SK-N-SH (cell line): ENCODE measurements at regions not wholly inside any gene's neighbourhood (a gene's known extent, or its start where the extent isn't known, plus 50 kb on each side); places are given as distances from the start of the nearest gene placed in this dataset.

Source experiments
- CTCF ChIA-PET: fragments of 300-600, 350-600 bp; formaldehyde crosslinking; extraction: SDS; loops from one replicate; lab custom pipeline; 2021; lab: Yijun Ruan, JAX
- POLR2A ChIA-PET: fragments of 350-600 bp; sonication (Branson Sonifier 250); formaldehyde crosslinking; extraction: SDS; loops from one replicate; lab custom pipeline; 2020; ENCODE audit warnings: antibody characterized with exemption, inconsistent platforms; lab: Yijun Ruan, JAX
- DNase-seq: peaks from one replicate; pipeline ENCODE4 v3.0.0; 2012
- H2AFZ ChIP-seq: fragments of 200-600 bp; sonication (generic); 2 replicates; pipeline ENCODE4 v1.8.1; 2016; ENCODE audit warnings: antibody characterized with exemption, mild to moderate bottlenecking, low read depth
- H3F3A ChIP-seq: fragments of 200-600 bp; sonication (generic); replicated peaks from 2 replicates; pipeline ENCODE3; 2016; ENCODE audit warnings: antibody characterized with exemption, mild to moderate bottlenecking; ENCODE audit not compliant: insufficient read depth
- H3K27ac ChIP-seq, 2 experiments: fragments of 200-500 bp in 1 of 2; fragments of 200-600 bp in 1 of 2; sonication (Bioruptor generic) in 1 of 2; sonication (generic), shearing (Covaris generic) in 1 of 2; 2 replicates each; pipeline versions ENCODE4 v1.5.1 to v1.6.1; 2014 to 2016; ENCODE audit warnings: low read depth in 2 of 2, inconsistent platforms in 1 of 2, low read length in 1 of 2, mild to moderate bottlenecking in 1 of 2, mixed read lengths in 1 of 2
- H3K27me3 ChIP-seq: fragments of 200-600 bp; sonication (generic), shearing (Covaris generic); 2 replicates; pipeline ENCODE4 v1.6.1; 2016; ENCODE audit warnings: mixed run types; ENCODE audit not compliant: insufficient read depth
- H3K36me3 ChIP-seq, 2 experiments: fragments of 200-500 bp in 1 of 2; fragments of 200-600 bp in 1 of 2; sonication (Bioruptor generic) in 1 of 2; sonication (generic) in 1 of 2; replicated peaks in 1 of 2; 2 replicates each; pipeline versions ENCODE3 to v1.5.1; 2014 to 2016; ENCODE audit warnings: low read length in 1 of 2, mild to moderate bottlenecking in 1 of 2; ENCODE audit not compliant: insufficient read depth in 2 of 2, control insufficient read depth in 1 of 2
- H3K4me1 ChIP-seq, 2 experiments: fragments of 200-500 bp in 1 of 2; fragments of 200-600 bp in 1 of 2; sonication (Bioruptor generic) in 1 of 2; sonication (generic), shearing (Covaris generic) in 1 of 2; 2 replicates each; pipeline versions ENCODE4 v1.5.1 to v1.6.1; 2014 to 2016; ENCODE audit warnings: low read depth in 1 of 2, low read length in 1 of 2, mixed run types in 1 of 2; ENCODE audit not compliant: insufficient read depth in 2 of 2, control insufficient read depth in 1 of 2
- H3K4me2 ChIP-seq: fragments of 200-600 bp; sonication (generic), shearing (Covaris generic); 2 replicates; pipeline ENCODE4 v1.6.1; 2017; ENCODE audit warnings: mixed run types
- H3K4me3 ChIP-seq, 2 experiments: fragments of 200-500 bp in 1 of 2; fragments of 200-600 bp in 1 of 2; sonication (Bioruptor generic) in 1 of 2; sonication (generic), shearing (Covaris generic) in 1 of 2; 2 replicates each; pipeline versions ENCODE4 v1.5.1 to v1.8.1; 2014 to 2016; ENCODE audit warnings: low read depth in 2 of 2, inconsistent platforms in 1 of 2, low read length in 1 of 2, mild to moderate bottlenecking in 1 of 2, mixed read lengths in 1 of 2, moderate library complexity in 1 of 2
- H3K79me2 ChIP-seq: fragments of 200-600 bp; sonication (generic); 2 replicates; pipeline ENCODE4 v1.8.1; 2017; ENCODE audit warnings: mild to moderate bottlenecking; ENCODE audit not compliant: insufficient read depth
- H3K9ac ChIP-seq: fragments of 200-600 bp; sonication (generic); 2 replicates; pipeline ENCODE4 v1.6.1; 2017; ENCODE audit warnings: mixed run types
- H3K9me2 ChIP-seq: fragments of 200-600 bp; sonication (generic); 2 replicates; pipeline ENCODE4 v1.6.1; 2017; ENCODE audit warnings: mixed run types
- H3K9me3 ChIP-seq: fragments of 200-600 bp; sonication (generic); 2 replicates; pipeline ENCODE4 v1.6.1; 2017; ENCODE audit warnings: mixed run types, mild to moderate bottlenecking, moderate library complexity
- H4K20me1 ChIP-seq: fragments of 200-600 bp; sonication (generic); 2 replicates; pipeline ENCODE4 v1.6.1; 2017; ENCODE audit warnings: mild to moderate bottlenecking, mixed run types; ENCODE audit not compliant: insufficient read depth
- CHD2 ChIP-seq: fragments of 150-350 bp; IDR thresholded peaks from 2 replicates; pipeline ENCODE4 v1.6.1; 2018; ENCODE audit warnings: low read length; ENCODE audit not compliant: partially characterized antibody
- CTCF ChIP-seq: fragments of 200-600 bp; sonication (generic); IDR thresholded peaks from 2 replicates; pipeline ENCODE4 v1.6.1; 2017; ENCODE audit warnings: antibody characterized with exemption, mild to moderate bottlenecking, moderate library complexity
- EP300 ChIP-seq, 2 experiments: IDR thresholded peaks; 2 replicates each; pipeline versions ENCODE4 v1.4.0 to v1.6.1; 2012; ENCODE audit warnings: borderline replicate concordance in 1 of 2, low read depth in 1 of 2, low read length in 1 of 2
- GATA2 ChIP-seq: sonication (generic); formaldehyde crosslinking; IDR thresholded peaks from 2 replicates; pipeline ENCODE4 v1.5.0; 2020; ENCODE audit warnings: mild to moderate bottlenecking, missing genetic modification reagents
- MXI1 ChIP-seq: IDR thresholded peaks from 2 replicates; pipeline ENCODE4 v1.6.1; 2012; ENCODE audit warnings: mild to moderate bottlenecking, low read depth, low read length, improper control_type of control experiment
- REST ChIP-seq: IDR thresholded peaks from 2 replicates; pipeline ENCODE4 v1.6.1; 2012; ENCODE audit warnings: mild to moderate bottlenecking, low read depth, low read length, moderate library complexity
- RXRA ChIP-seq: IDR thresholded peaks from 2 replicates; pipeline ENCODE4 v1.4.0; 2012; ENCODE audit warnings: low read depth, mild to moderate bottlenecking, borderline replicate concordance
- TAF1 ChIP-seq: IDR thresholded peaks from 2 replicates; pipeline ENCODE4 v1.6.1; 2012; ENCODE audit warnings: low read depth, mild to moderate bottlenecking, low read length, moderate library complexity, borderline replicate concordance
- USF2 ChIP-seq: fragments of 150-350 bp; IDR thresholded peaks from 2 replicates; pipeline ENCODE4 v1.6.1; 2017; ENCODE audit warnings: antibody characterized with exemption, low read length, low read depth, borderline replicate concordance
- YY1 ChIP-seq: IDR thresholded peaks from 2 replicates; pipeline ENCODE4 v1.4.0; 2012; ENCODE audit warnings: low read depth, mild to moderate bottlenecking
- WGBS: methylation state at CpG from one replicate; pipeline ENCODE4 v1.1.6; 2017; ENCODE audit warnings: low lambda C conversion rate; 5-methylcytosine and 5-hydroxymethylcytosine counted together

GRCh38 chr1:193313354-193314140, 127.1 kb upstream of the B3GALT2 start:
- H4K20me1 ChIP-seq = no peaks in the 10 kb centered on the region
- no peak for DNase-seq
- no peak for TF ChIP-seq GATA2 (CRISPR knock-in tag)
- TF ChIP-seq CHD2 = no peak
- TF ChIP-seq YY1 = no peak
- TF ChIP-seq MXI1 = no peak
- no peak for TF ChIP-seq REST
- TF ChIP-seq EP300 (IDR thresholded peaks at IDR 0.05; ENCODE audit: borderline replicate concordance in 1 of 2, low read depth in 1 of 2, low read length in 1 of 2) = no peak
- TF ChIP-seq RXRA = no peak
- no peak for TF ChIP-seq USF2
- no peak for TF ChIP-seq TAF1
- no peak for TF ChIP-seq CTCF
- no peaks in the 10 kb centered on the region for H3K27me3 ChIP-seq
- H3K27ac ChIP-seq = no peak overlapping the region
- no peaks in the 10 kb centered on the region for H3K79me2 ChIP-seq
- H3K4me2 ChIP-seq = no peak overlapping the region
- 69% methylated on average over 15 of the region's 15 CpGs for WGBS
- H2AFZ ChIP-seq = no peak overlapping the region
- ChIA-PET POLR2A (no interaction called here), CTCF (no interaction called here)
- no peaks in the 10 kb centered on the region for H3F3A ChIP-seq
- H3K4me1 ChIP-seq = no peaks in the 10 kb centered on the region; a peak in 1 of 4 replicates
- no peaks in the 10 kb centered on the region for H3K36me3 ChIP-seq
- H3K4me3 ChIP-seq = no peak overlapping the region
- H3K9me2 ChIP-seq = no peaks in the 10 kb centered on the region
- H3K9me3 ChIP-seq = no peaks in the 10 kb centered on the region
- no peak overlapping the region for H3K9ac ChIP-seq
